H9 (cell line): ENCODE measurements at regions not wholly inside any gene's neighbourhood (a gene's known extent, or its start where the extent isn't known, plus 50 kb on each side); places are given as distances from the start of the nearest gene placed in this dataset.
A peak's percentile ranks its signal among the peaks of the same experiment; 100 is the strongest.

Experiments used
- DNase-seq: peaks from one replicate; pipeline ENCODE4 v3.0.0-alpha.2; 2017
- H2AFZ ChIP-seq: one replicate; pipeline ENCODE4 v1.6.1; 2013; ENCODE audit warnings: mild to moderate bottlenecking, low read length, control low read depth, moderate library complexity
- H2AK5ac ChIP-seq: 2 replicates; pipeline ENCODE4 v1.6.1; 2013; ENCODE audit warnings: low read length, control low read depth, mixed read lengths; ENCODE audit not compliant: insufficient read length
- H2BK120ac ChIP-seq: one replicate; pipeline ENCODE4 v1.6.1; 2013; ENCODE audit warnings: low read depth, mild to moderate bottlenecking, low read length, control low read depth, inconsistent platforms; ENCODE audit not compliant: poor library complexity, severe bottlenecking
- H2BK12ac ChIP-seq: 2 replicates; pipeline ENCODE4 v1.6.1; 2013; ENCODE audit warnings: low read length, control low read depth, mixed read lengths, low read depth; ENCODE audit not compliant: insufficient read length
- H2BK15ac ChIP-seq: 2 replicates; pipeline ENCODE4 v1.6.1; 2013; ENCODE audit warnings: low read depth, low read length, control low read depth
- H2BK20ac ChIP-seq: one replicate; pipeline ENCODE4 v1.6.1; 2013; ENCODE audit warnings: low read depth, mild to moderate bottlenecking, low read length, control low read depth, inconsistent platforms; ENCODE audit not compliant: poor library complexity, severe bottlenecking
- H2BK5ac ChIP-seq: 2 replicates; pipeline ENCODE4 v1.6.1; 2013; ENCODE audit warnings: low read length, control low read depth, mixed read lengths; ENCODE audit not compliant: insufficient read length
- H3K14ac ChIP-seq: 2 replicates; pipeline ENCODE4 v1.6.1; 2013; ENCODE audit warnings: low read length, control low read depth; ENCODE audit not compliant: insufficient read depth
- H3K18ac ChIP-seq: 2 replicates; pipeline ENCODE4 v1.6.1; 2013; ENCODE audit warnings: low read depth, mild to moderate bottlenecking, mixed read lengths, low read length, control low read depth; ENCODE audit not compliant: insufficient read length
- H3K23ac ChIP-seq: 2 replicates; pipeline ENCODE4 v1.6.1; 2013; ENCODE audit warnings: low read length, control low read depth, mixed read lengths, low read depth; ENCODE audit not compliant: insufficient read length
- H3K23me2 ChIP-seq: 2 replicates; pipeline ENCODE4 v1.6.1; 2013; ENCODE audit warnings: low read depth, mild to moderate bottlenecking, mixed read lengths, low read length, control low read depth; ENCODE audit not compliant: insufficient read length, poor library complexity, severe bottlenecking
- H3K27ac ChIP-seq: 2 replicates; pipeline ENCODE4 v1.5.1; 2013; ENCODE audit warnings: low read length, control low read depth, mixed read lengths, low read depth; ENCODE audit not compliant: insufficient read length
- H3K27me3 ChIP-seq: 2 replicates; pipeline ENCODE4 v1.6.1; 2013; ENCODE audit warnings: low read length, control low read depth, inconsistent platforms; ENCODE audit not compliant: insufficient read depth
- H3K4ac ChIP-seq: 2 replicates; pipeline ENCODE4 v1.6.1; 2013; ENCODE audit warnings: low read depth, mild to moderate bottlenecking, control low read depth, inconsistent platforms, low read length, moderate library complexity
- H3K4me1 ChIP-seq: 2 replicates; pipeline ENCODE4 v1.6.1; 2013; ENCODE audit warnings: low read length, control low read depth, inconsistent platforms; ENCODE audit not compliant: insufficient read depth
- H3K4me2 ChIP-seq: 2 replicates; pipeline ENCODE4 v1.6.1; 2013; ENCODE audit warnings: low read length, control low read depth, mixed read lengths; ENCODE audit not compliant: insufficient read length, insufficient read depth
- H3K56ac ChIP-seq: 2 replicates; pipeline ENCODE4 v1.6.1; 2013; ENCODE audit warnings: low read depth, mild to moderate bottlenecking, mixed read lengths, low read length, control low read depth; ENCODE audit not compliant: insufficient read length
- H3K79me1 ChIP-seq: 2 replicates; pipeline ENCODE4 v1.6.1; 2013; ENCODE audit warnings: low read depth, mild to moderate bottlenecking, moderate library complexity, low read length, control low read depth, inconsistent platforms; ENCODE audit not compliant: insufficient read depth, poor library complexity, severe bottlenecking
- H3K79me2 ChIP-seq: 2 replicates; pipeline ENCODE4 v1.6.1; 2013; ENCODE audit warnings: low read length, control low read depth, inconsistent platforms; ENCODE audit not compliant: insufficient read depth
- H3K9ac ChIP-seq: 2 replicates; pipeline ENCODE4 v1.6.1; 2013; ENCODE audit warnings: low read length, control low read depth, mixed read lengths; ENCODE audit not compliant: insufficient read length; ENCODE audit errors: extremely low read depth
- H3K9me3 ChIP-seq: one replicate; pipeline ENCODE4 v1.6.1; 2013; ENCODE audit warnings: low read depth, low read length, inconsistent platforms; ENCODE audit not compliant: control insufficient read depth
- H3T11ph ChIP-seq: one replicate; pipeline ENCODE4 v1.6.1; 2013; ENCODE audit warnings: mild to moderate bottlenecking, low read length, control low read depth, inconsistent platforms
- H4K20me1 ChIP-seq: one replicate; pipeline ENCODE4 v1.6.1; 2013; ENCODE audit not compliant: control insufficient read depth, insufficient read length, insufficient read depth
- H4K5ac ChIP-seq: 2 replicates; pipeline ENCODE4 v1.6.1; 2013; ENCODE audit warnings: low read depth, mild to moderate bottlenecking, mixed read lengths, low read length, control low read depth; ENCODE audit not compliant: insufficient read length
- H4K8ac ChIP-seq: replicated peaks from 2 replicates; pipeline ENCODE4 v1.6.1; 2013; ENCODE audit warnings: low read length, control low read depth, mixed read lengths, low read depth; ENCODE audit not compliant: insufficient read length
- H4K91ac ChIP-seq: 2 replicates; pipeline ENCODE4 v1.6.1; 2013; ENCODE audit warnings: low read depth, mild to moderate bottlenecking, moderate library complexity, mixed read lengths, low read length, control low read depth; ENCODE audit not compliant: insufficient read length
- H3K27ac Mint-ChIP-seq, 3 experiments: 2 replicates in 2 of 3; 3 replicates in 1 of 3; pipeline ENCODE4 v1.8.0; 2020 to 2021; ENCODE audit warnings: mixed read lengths in 3 of 3, mild to moderate bottlenecking in 1 of 3, moderate library complexity in 1 of 3
- H3K27me3 Mint-ChIP-seq: 2 replicates; pipeline ENCODE4 v1.8.0; 2021; ENCODE audit warnings: low read depth, mild to moderate bottlenecking, moderate library complexity, mixed read lengths
- H3K36me3 Mint-ChIP-seq, 3 experiments: 2 replicates in 2 of 3; 3 replicates in 1 of 3; pipeline ENCODE4 v1.8.0; 2020 to 2021; ENCODE audit warnings: low read depth in 3 of 3, mixed read lengths in 3 of 3; ENCODE audit not compliant: insufficient read depth in 1 of 3
- H3K4me1 Mint-ChIP-seq, 2 experiments: 2 replicates each; pipeline ENCODE4 v1.8.0; 2020; ENCODE audit warnings: mixed read lengths in 2 of 2
- H3K4me3 Mint-ChIP-seq, 2 experiments: 2 replicates in 1 of 2; 3 replicates in 1 of 2; pipeline ENCODE4 v1.8.0; 2020 to 2021; ENCODE audit warnings: mild to moderate bottlenecking in 2 of 2, mixed read lengths in 2 of 2, moderate library complexity in 1 of 2
- H3K9me3 Mint-ChIP-seq, 2 experiments: 2 replicates in 1 of 2; 3 replicates in 1 of 2; pipeline ENCODE4 v1.8.0; 2020; ENCODE audit warnings: mild to moderate bottlenecking in 2 of 2, mixed read lengths in 2 of 2, moderate library complexity in 1 of 2
- WGBS: extraction: QIAGEN DNeasy Blood & Tissue Kit; methylation state at CpG from one replicate; pipeline ENCODE4 v1.1.7; 2013; ENCODE audit warnings: missing lambda C conversion rate, low lambda C conversion rate, mixed read lengths; ENCODE audit not compliant: insufficient read length; ENCODE audit errors: extremely low coverage; 5-methylcytosine and 5-hydroxymethylcytosine counted together
- TF ChIP-seq, protein P1 (sequence below): fragments of 200-600 bp; sonication (generic); conservative IDR thresholded peaks from 3 replicates; pipeline ENCODE4 v1.8.0; 2021; ENCODE audit warnings: antibody characterized with exemption, mild to moderate bottlenecking

- Mint-ChIP-seq H3K27ac (peak overlapping the region in 1 of 3 experiments; percentile 73; a peak in 1 of 7 replicates), H3K9me3 (no peaks in the 10 kb centered on the region), H3K4me1 (0 out of 4 replicates have a peak, but pooled peaks cover 0 to 2% of the 10 kb centered on the region in 2 experiments), H3K4me3 (no peak overlapping the region), H3K27me3 (peaks cover 15% of the 10 kb centered on the region), H3K36me3 (no peaks in the 10 kb centered on the region; a peak in 1 of 7 replicates)
- H3K9ac ChIP-seq = no peak overlapping the region
- no peak overlapping the region for H4K91ac ChIP-seq
- H2BK12ac ChIP-seq = no peak overlapping the region
- no peak overlapping the region for H2AK5ac ChIP-seq
- H3K27me3 ChIP-seq = no peaks in the 10 kb centered on the region
- no peak overlapping the region for H3K27ac ChIP-seq
- no peaks in the 10 kb centered on the region for H3K9me3 ChIP-seq
- H3K79me2 ChIP-seq = no peaks in the 10 kb centered on the region
- no peak overlapping the region for H3K18ac ChIP-seq
- no peaks in the 10 kb centered on the region for H4K20me1 ChIP-seq
- no peak overlapping the region for H2BK5ac ChIP-seq
- no peak overlapping the region for H2BK120ac ChIP-seq
- TF ChIP-seq, protein P1, sequence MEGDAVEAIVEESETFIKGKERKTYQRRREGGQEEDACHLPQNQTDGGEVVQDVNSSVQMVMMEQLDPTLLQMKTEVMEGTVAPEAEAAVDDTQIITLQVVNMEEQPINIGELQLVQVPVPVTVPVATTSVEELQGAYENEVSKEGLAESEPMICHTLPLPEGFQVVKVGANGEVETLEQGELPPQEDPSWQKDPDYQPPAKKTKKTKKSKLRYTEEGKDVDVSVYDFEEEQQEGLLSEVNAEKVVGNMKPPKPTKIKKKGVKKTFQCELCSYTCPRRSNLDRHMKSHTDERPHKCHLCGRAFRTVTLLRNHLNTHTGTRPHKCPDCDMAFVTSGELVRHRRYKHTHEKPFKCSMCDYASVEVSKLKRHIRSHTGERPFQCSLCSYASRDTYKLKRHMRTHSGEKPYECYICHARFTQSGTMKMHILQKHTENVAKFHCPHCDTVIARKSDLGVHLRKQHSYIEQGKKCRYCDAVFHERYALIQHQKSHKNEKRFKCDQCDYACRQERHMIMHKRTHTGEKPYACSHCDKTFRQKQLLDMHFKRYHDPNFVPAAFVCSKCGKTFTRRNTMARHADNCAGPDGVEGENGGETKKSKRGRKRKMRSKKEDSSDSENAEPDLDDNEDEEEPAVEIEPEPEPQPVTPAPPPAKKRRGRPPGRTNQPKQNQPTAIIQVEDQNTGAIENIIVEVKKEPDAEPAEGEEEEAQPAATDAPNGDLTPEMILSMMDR = no peak
- H3K4ac ChIP-seq = no peak overlapping the region
- no peaks in the 10 kb centered on the region for H3K79me1 ChIP-seq
- WGBS = no CpG with 5 or more reads among the region's 8 CpGs
- H4K8ac ChIP-seq = no peak overlapping the region
- H3K4me1 ChIP-seq = no peaks in the 10 kb centered on the region
- H3K23me2 ChIP-seq = no peaks in the 10 kb centered on the region
- H2BK15ac ChIP-seq = no peak overlapping the region
- H3K56ac ChIP-seq = no peak overlapping the region
- H3K14ac ChIP-seq = no peak overlapping the region
- no peak overlapping the region for H2BK20ac ChIP-seq
- peak; percentile 10 for DNase-seq
- no peak overlapping the region for H3K4me2 ChIP-seq
- no peak overlapping the region for H3T11ph ChIP-seq
- no peak overlapping the region for H4K5ac ChIP-seq
- no peak overlapping the region for H2AFZ ChIP-seq
- H3K23ac ChIP-seq = no peak overlapping the region
These were observed 144.9 kb downstream of the TSN start for GRCh38 chr2:121900391-121900790.
